ENCODE measurements at regions not wholly inside any gene's neighbourhood (a gene's known extent, or its start where the extent isn't known, plus 50 kb on each side); places are given as distances from the start of the nearest gene placed in this dataset.
"Not testable (repeated sequence)": the region's sequence is repeated elsewhere in the genome, so short reads cannot be mapped to it uniquely, and the experiment has no call there.

DNA sequence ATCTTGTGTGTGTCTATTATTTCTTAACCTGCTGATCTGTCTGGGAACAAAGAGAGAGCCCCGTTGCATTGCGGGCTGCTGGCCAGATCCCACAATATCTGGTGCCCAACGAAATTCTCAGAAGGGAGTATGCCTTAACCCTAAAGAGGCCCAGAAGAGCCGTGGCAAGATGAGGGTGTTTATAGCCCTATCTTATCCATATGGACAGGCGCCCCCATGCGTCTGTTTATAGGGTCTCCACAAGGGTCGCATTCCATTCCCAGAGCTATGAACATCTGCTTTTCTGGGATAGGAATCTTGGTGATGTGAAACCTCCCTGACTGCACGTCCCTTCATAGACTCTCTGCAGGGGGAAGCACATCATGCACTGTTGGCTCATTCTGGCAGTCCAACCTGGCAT is 1262.5 kb downstream of the RAPGEF2 start:
- not testable (repeated sequence) for DNase-seq

GRCh38 chr4:160370046-160370445 is 1267.2 kb downstream of the RAPGEF2 start:
- DNase-seq = no peak

GRCh38 chr4:160371446-160371845 is 1268.6 kb downstream of the RAPGEF2 start:
- DNase-seq = no peak

GRCh38 chr4:160372390-160372789 is 1269.5 kb downstream of the RAPGEF2 start:
- no peak for DNase-seq

GRCh38 chr4:160373911-160374310 is 1271.0 kb downstream of the RAPGEF2 start:
- DNase-seq = no peak

DNA sequence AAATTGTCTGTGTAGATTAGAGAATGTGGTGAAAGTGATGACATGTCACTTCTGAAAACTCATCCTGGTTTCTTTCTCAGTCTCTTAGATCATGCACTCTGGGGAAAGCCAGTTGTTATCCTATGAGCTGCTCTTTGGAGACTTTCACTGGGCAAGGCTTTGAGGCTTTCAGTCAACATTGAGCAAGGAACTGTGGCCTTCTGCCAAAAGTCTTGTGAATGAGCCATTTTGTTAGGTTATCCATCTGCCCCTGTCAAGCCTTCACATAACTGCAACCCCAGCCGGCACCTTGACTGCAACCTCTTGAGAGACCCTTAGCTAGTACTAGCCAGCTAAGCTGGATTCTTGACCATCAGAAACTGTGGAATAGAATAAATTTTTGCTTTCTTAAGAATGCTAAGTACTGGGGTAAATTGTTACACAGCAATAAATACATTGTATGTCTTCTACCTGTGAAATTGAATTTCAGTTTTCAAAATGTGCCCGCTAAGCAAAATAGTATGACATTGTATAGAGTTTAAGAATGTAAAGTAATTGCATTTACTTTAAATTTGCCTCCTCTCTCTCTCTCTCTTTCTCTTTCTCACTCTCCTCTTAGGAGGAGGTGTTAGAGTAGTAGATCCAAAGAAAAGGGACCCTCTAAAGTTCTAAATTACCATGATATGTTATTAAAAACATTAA is 1273.0 kb downstream of the RAPGEF2 start:
- DNase-seq = no peak

- DNase-seq = no peak
Measured at GRCh38 chr4:160386846-160387245, 1284.0 kb downstream of the RAPGEF2 start.

GRCh38 chr4:160399826-160400225 is 1296.9 kb downstream of the RAPGEF2 start:
- DNase-seq = no peak

DNA sequence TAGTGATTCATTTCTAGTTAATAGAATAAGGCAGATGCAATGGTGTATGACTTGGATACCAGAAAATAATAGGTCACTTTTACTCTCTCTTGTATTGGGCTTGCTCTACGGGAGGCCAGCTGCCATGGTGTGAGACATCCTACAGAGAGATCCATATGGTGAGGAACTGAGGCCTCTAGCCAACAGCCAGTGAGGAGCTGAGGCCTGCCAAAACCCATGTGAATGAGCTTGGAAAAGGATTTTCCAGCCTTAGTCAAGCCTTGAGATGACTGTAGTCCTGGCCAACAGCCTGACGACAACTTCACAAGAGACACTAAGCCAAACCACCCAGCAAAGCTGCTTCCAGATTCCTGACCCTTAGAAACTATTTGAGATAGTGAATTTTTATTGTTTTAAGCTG is 1300.2 kb downstream of the RAPGEF2 start:
- no peak for DNase-seq

GRCh38 chr4:160406263-160406825 is 1303.5 kb downstream of the RAPGEF2 start:
- DNase-seq = no peak

DNA sequence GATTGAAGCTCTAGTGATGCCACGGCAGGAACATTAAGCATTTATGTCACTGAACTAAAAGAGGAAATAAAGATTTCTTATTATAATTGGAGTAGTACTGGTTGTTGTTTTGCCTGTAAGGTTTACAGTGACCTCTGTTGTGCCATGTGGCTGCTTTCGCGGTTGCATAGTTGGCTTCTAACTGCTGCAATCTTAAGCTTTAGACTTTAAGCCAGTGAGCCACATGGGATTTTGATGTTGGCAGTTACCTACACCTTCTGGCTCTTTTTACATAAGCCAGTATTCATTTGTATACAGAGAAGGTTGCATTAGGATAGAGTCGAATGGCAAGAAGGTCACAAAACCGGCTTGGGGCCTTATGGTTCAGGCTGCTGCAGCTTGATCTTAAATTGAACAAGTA is 1311.6 kb downstream of the RAPGEF2 start:
- no peak for DNase-seq

- DNase-seq = no peak
Measured at GRCh38 chr4:160423879-160424451, 1321.1 kb downstream of the RAPGEF2 start.

DNA sequence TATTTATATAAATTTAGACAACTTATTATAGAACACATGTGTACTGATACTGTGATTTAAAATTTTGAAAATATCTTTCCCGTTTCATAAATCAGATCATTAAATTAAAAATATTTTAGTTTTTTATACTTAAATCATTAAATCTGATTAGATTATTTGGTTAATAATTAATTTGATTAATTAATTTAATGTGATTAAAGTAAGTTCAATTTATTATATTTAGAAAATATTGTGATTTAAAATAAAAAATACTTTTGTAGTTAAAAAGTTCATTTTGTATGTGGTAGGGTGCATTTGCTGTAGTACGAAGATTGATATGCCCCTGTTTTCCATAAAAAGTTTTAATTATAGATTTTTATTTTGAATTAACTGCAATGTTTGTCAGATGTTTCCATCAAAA is 1323.4 kb downstream of the RAPGEF2 start:
- DNase-seq = no peak

- no peak for DNase-seq
Measured at GRCh38 chr4:160450876-160451275, 1348.0 kb downstream of the RAPGEF2 start.

DNA sequence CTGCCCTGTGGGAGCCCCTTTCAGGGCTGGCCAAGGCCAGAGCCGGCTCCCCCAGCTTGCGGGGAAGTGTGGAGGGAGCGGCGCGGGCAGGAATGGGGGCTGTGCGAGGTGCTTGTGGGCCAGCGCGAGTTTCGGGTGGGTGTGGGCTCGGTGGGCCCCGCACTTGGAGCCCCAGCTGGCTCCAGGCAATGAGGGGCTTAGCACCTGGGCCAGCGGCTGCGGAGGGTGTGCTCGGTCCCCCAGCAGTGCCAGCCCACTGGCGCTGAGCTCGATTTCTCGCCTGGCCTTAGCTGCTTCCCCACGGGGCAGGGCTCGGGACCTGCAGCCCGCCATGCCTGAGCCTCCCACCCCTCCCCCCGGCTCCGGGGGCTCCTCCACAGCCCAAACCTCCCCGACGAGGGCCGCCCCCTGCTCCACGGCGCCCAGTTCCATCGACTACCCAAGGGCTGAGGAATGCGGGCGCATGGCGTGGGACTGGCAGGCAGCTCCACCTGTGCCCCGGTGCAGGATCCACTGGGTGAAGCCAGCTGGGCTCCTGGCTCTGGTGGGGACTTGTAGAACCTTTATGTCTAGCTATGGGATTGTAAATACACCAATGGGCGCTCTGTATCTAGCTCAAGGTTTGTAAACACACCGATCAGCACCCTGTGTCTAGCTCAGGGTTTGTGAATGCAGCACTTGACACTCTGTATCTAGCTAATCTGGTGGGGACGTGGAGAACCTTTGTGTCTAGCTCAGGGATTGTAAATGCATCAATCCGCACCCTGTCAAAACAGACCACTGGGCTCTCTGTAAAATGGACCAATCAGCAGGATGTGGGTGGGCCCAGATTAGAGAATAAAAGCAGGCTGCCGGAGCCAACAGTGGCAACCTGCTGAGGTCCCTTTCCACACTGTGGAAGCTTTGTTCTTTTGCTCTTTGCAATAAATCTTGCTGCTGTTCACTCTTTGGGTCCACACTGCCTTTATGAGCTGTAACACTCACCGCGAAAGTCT is 1379.1 kb downstream of the RAPGEF2 start:
- not testable (repeated sequence) for DNase-seq

- no peak for DNase-seq
Measured at GRCh38 chr4:160485071-160485687, 1382.3 kb downstream of the RAPGEF2 start.

GRCh38 chr4:160492181-160492580 is 1389.3 kb downstream of the RAPGEF2 start:
- DNase-seq = no peak

GRCh38 chr4:160493206-160493605 is 1390.3 kb downstream of the RAPGEF2 start:
- no peak for DNase-seq

GRCh38 chr4:160495356-160495755 is 1392.5 kb downstream of the RAPGEF2 start:
- no peak for DNase-seq

DNA sequence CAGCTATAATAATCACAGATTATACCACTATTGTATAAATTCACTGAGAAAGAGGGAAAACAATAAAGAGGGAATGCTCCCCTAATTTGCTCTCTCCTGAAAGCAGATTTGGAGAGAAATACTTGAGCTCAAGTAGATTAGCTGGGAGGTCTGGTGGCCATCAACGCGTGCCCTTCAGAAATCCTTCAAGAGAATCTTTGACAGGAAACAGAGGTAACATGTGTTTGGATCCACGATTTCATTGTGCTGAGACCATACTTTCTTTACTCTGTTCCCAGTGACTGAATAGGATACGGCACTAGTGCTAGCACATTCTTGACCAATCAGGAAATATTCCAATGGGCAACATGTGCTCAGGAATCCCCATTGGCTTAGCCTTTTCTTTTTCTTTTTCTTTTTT is 1395.3 kb downstream of the RAPGEF2 start:
- DNase-seq = no peak

- DNase-seq = no peak
Measured at GRCh38 chr4:160505724-160506123, 1402.8 kb downstream of the RAPGEF2 start.

DNA sequence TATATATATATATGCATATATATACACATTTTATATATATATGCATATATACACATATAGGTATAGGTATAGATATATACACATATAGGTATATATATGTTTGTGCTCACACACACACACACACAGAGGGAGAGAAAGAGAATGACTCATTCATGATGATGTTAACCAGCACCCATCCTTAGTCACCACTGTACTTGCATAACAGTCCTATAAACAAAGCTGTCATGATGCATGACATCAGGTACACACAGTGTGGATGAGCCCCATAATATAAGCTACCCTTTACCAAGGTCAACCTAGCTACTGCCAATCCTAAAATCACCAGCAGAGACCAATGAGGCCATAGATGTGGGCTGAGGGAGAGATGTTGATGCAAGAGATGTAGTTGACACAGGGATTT is 1408.0 kb downstream of the RAPGEF2 start:
- DNase-seq = no peak

DNA sequence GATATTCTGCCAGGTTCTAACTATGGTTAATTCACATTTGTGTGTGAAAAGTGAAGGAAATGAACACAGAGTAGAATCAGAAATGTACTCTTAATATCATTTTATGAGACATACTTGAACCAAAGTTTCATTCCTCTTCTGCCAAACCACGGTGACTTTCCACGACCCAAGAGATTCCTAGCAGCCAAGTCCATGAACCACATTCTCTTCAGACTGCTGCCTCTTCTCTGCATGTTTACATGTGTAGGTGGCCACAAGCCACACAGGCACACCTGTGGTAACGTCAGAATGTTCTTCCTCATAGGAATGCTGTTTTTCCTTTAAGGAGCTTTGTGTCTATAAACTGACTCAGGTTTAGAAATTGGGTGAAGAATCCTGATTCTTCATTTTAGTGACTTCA is 1411.2 kb downstream of the RAPGEF2 start:
- DNase-seq = no peak

Measured in NCI-H2227 treated with DMSO at 0.1 percent for 48 hours (cell line).